OCI-LY7 (cell line): ENCODE measurements at regions not wholly inside any gene's neighbourhood (a gene's known extent, or its start where the extent isn't known, plus 50 kb on each side); places are given as distances from the start of the nearest gene placed in this dataset.

Experiments used
- BruUV-seq: library from RNA; stranded (reverse); fragments of 400-500 nt; replicated peaks from 2 replicates; lab custom pipeline; 2021; lab: Mats Ljungman, UMichigan
- CTCF ChIA-PET: fragments of 300-600 bp; sonication (Branson Sonifier 250); formaldehyde crosslinking; loops from one replicate; lab custom pipeline; 2022; ENCODE audit warnings: antibody characterized with exemption; ENCODE audit not compliant: unreplicated experiment; lab: Charles Lee
- POLR2A ChIA-PET: fragments of 300-600 bp; sonication (Branson Sonifier 250); formaldehyde crosslinking; loops from one replicate; lab custom pipeline; 2022; ENCODE audit warnings: antibody characterized with exemption; lab: Charles Lee
- DNase-seq: peaks from one replicate; pipeline ENCODE4 v3.0.0-alpha.2; 2015; ENCODE audit warnings: low spot score
- H2AFZ ChIP-seq: fragments of 200-600 bp; sonication (generic), shearing (Covaris generic); 2 replicates; pipeline ENCODE4 v1.6.1; 2014; ENCODE audit warnings: mild to moderate bottlenecking, antibody characterized with exemption, low read length, moderate library complexity
- H3K27ac ChIP-seq: fragments of 200-600 bp; sonication (generic); 2 replicates; pipeline ENCODE4 v1.5.1; 2014; ENCODE audit warnings: mixed run types, low read depth, mild to moderate bottlenecking, moderate library complexity, low read length, inconsistent platforms; ENCODE audit not compliant: poor library complexity, severe bottlenecking
- H3K36me3 ChIP-seq: fragments of 200-600 bp; sonication (generic); 2 replicates; pipeline ENCODE4 v1.6.1; 2014; ENCODE audit warnings: mild to moderate bottlenecking, antibody characterized with exemption, low read length, moderate library complexity, mixed read lengths; ENCODE audit not compliant: insufficient read depth
- H3K4me1 ChIP-seq: fragments of 200-600 bp; sonication (generic); 2 replicates; pipeline ENCODE4 v1.5.1; 2014; ENCODE audit warnings: mild to moderate bottlenecking, low read length; ENCODE audit not compliant: insufficient read depth, poor library complexity, severe bottlenecking
- H3K4me2 ChIP-seq: fragments of 200-600 bp; sonication (generic); 2 replicates; pipeline ENCODE4 v1.6.1; 2014; ENCODE audit warnings: mild to moderate bottlenecking, low read length
- H3K4me3 ChIP-seq: fragments of 200-600 bp; sonication (generic); 2 replicates; pipeline ENCODE4 v1.5.1; 2014; ENCODE audit warnings: mild to moderate bottlenecking, low read depth, low read length; ENCODE audit not compliant: poor library complexity, severe bottlenecking
- H3K79me2 ChIP-seq: fragments of 200-600 bp; sonication (generic); 2 replicates; pipeline ENCODE4 v1.6.1; 2016; ENCODE audit warnings: low read depth, mild to moderate bottlenecking, low read length, moderate library complexity, mixed read lengths; ENCODE audit not compliant: insufficient read depth
- H3K9me2 ChIP-seq: fragments of 200-600 bp; sonication (generic); 2 replicates; pipeline ENCODE4 v1.6.1; 2016; ENCODE audit warnings: mild to moderate bottlenecking, low read length, mixed read lengths; ENCODE audit not compliant: insufficient read depth
- H3K9me3 ChIP-seq: fragments of 200-600 bp; sonication (generic); 2 replicates; pipeline ENCODE4 v1.6.1; 2014; ENCODE audit warnings: mild to moderate bottlenecking, mixed run types, low read length, mixed read lengths
- H4K20me1 ChIP-seq: fragments of 200-600 bp; sonication (generic); 2 replicates; pipeline ENCODE4 v1.6.1; 2014; ENCODE audit warnings: mild to moderate bottlenecking, antibody characterized with exemption, low read length, moderate library complexity, mixed read lengths; ENCODE audit not compliant: insufficient read depth
- EZH2phosphoT487 ChIP-seq: fragments of 200-600 bp; sonication (generic); IDR thresholded peaks from 2 replicates; pipeline ENCODE4 v1.6.1; 2018; ENCODE audit warnings: low read depth, borderline replicate concordance, mild to moderate bottlenecking, mixed run types, antibody characterized with exemption, low read length, moderate library complexity, mixed read lengths
- intact Hi-C: fragments of 100-400 bp; cut with micrococcal nuclease; formaldehyde crosslinking; loops from one replicate; pipeline ENCODE4 v1.10.0; 2022; ENCODE audit not compliant: unreplicated experiment
- TF ChIP-seq, protein P1 (sequence below): fragments of 200-600 bp; sonication (generic); conservative IDR thresholded peaks from 2 replicates; pipeline ENCODE4 v1.5.1; 2014; ENCODE audit warnings: mild to moderate bottlenecking, antibody characterized with exemption, low read length, moderate library complexity, mixed read lengths

DNA sequence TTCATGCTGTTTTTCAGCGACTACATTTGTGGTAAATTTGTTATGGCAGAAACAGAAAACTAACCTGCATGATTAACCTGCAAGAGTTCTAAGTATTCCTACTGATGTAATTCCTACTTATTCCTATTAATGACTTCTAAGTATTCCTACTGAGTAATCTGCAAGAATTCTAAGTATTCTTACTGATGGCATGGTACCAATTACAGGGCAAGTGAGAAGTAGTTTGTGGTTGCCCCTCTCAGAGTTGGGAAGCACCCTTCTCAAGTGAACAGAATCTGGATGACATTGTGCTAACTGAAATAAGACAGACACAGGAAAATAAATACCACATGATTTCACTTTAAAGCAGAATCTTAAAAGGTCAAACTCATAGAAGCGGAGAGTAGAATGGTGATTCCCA, 100.9 kb upstream of the CPNE8 start:
- Histone ChIP-seq H3K36me3 (no peaks in the 10 kb centered on the region), H3K27ac (no peak overlapping the region), H2AFZ (no peak overlapping the region), H3K4me3 (no peak overlapping the region), H3K79me2 (no peaks in the 10 kb centered on the region), H3K4me2 (no peak overlapping the region), H3K4me1 (no peaks in the 10 kb centered on the region), H3K9me2 (no peaks in the 10 kb centered on the region), H3K9me3 (no peaks in the 10 kb centered on the region), H4K20me1 (no peaks in the 10 kb centered on the region)
- no peak for DNase-seq
- CTCF ChIA-PET: no interaction called here
- intact Hi-C loops: no loop called here
- POLR2A ChIA-PET: no interaction called here
- no peak for TF ChIP-seq EZH2phosphoT487
- TF ChIP-seq, protein P1, sequence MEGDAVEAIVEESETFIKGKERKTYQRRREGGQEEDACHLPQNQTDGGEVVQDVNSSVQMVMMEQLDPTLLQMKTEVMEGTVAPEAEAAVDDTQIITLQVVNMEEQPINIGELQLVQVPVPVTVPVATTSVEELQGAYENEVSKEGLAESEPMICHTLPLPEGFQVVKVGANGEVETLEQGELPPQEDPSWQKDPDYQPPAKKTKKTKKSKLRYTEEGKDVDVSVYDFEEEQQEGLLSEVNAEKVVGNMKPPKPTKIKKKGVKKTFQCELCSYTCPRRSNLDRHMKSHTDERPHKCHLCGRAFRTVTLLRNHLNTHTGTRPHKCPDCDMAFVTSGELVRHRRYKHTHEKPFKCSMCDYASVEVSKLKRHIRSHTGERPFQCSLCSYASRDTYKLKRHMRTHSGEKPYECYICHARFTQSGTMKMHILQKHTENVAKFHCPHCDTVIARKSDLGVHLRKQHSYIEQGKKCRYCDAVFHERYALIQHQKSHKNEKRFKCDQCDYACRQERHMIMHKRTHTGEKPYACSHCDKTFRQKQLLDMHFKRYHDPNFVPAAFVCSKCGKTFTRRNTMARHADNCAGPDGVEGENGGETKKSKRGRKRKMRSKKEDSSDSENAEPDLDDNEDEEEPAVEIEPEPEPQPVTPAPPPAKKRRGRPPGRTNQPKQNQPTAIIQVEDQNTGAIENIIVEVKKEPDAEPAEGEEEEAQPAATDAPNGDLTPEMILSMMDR: no peak
- BruUV-seq: no TSS peak

DNA sequence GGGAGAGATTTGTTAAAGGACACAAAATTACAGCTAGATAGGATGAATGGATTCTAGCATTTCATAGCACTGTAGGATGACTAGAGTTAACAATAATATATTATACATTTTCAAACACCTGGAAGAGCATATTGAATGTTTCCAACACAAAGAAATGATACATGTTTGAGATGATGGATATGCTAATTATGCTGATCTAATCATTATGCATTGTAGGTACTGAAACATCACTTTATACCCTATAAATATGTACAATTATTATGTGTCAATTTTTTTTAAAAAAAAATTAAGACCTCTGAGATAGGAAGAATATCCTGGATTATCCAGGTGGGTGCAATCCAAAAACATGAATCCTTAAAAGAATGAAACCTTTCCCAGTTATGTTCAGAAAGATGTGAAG, 100.3 kb upstream of the CPNE8 start:
- TF ChIP-seq EZH2phosphoT487: no peak
- Histone ChIP-seq H3K79me2 (no peaks in the 10 kb centered on the region), H3K9me3 (no peaks in the 10 kb centered on the region), H3K4me3 (no peak overlapping the region), H2AFZ (no peak overlapping the region), H3K27ac (no peak overlapping the region), H3K4me1 (no peaks in the 10 kb centered on the region), H4K20me1 (no peaks in the 10 kb centered on the region), H3K4me2 (no peak overlapping the region), H3K36me3 (no peaks in the 10 kb centered on the region), H3K9me2 (no peaks in the 10 kb centered on the region)
- DNase-seq: no peak
- intact Hi-C loops: no loop called here
- BruUV-seq: no TSS peak
- CTCF ChIA-PET: no interaction called here
- POLR2A ChIA-PET: no interaction called here

DNA sequence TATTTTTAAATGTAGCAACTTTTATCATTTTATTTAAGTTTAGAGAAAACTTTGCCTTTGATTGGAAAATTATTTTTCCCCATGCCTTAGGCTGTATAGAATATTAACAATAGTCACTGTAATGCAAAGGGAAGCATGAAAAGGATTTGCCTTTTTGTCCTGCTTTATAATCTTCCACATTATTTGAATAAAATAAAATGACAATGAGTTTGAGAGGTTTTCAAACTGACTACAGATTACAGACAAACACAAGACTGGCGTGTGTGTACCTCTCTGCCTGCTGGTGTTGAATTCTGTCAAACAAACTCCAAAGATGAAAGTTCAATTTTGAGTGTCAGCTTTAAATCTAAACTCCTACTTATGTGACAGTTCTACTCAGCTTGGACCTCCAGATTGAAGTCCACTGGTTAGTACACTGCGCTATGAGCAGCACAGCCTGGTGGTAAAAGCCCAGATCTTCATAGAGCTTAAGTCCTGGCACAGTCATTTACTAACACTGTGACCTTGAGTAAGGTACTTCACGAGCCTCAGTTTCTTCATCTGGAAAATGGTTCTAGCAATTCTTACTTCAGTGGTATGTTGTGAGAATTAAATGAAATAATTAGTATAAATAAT, 98.3 kb upstream of the CPNE8 start:
- CTCF ChIA-PET: no interaction called here
- H3K36me3 ChIP-seq: no peaks in the 10 kb centered on the region
- no peak overlapping the region for H2AFZ ChIP-seq
- intact Hi-C loops: no loop called here
- POLR2A ChIA-PET: no interaction called here
- H3K79me2 ChIP-seq: no peaks in the 10 kb centered on the region
- H3K9me2 ChIP-seq: no peaks in the 10 kb centered on the region
- H3K27ac ChIP-seq: no peak overlapping the region
- no peak for DNase-seq
- H4K20me1 ChIP-seq: no peaks in the 10 kb centered on the region
- H3K4me2 ChIP-seq: no peak overlapping the region
- H3K9me3 ChIP-seq: no peaks in the 10 kb centered on the region
- H3K4me1 ChIP-seq: no peaks in the 10 kb centered on the region
- no TSS peak for BruUV-seq
- TF ChIP-seq EZH2phosphoT487: no peak
- TF ChIP-seq, protein P1: no peak
- H3K4me3 ChIP-seq: no peak overlapping the region
